ENCODE measurements at regions not wholly inside any gene's neighbourhood (a gene's known extent, or its start where the extent isn't known, plus 50 kb on each side); places are given as distances from the start of the nearest gene placed in this dataset.

- H3K9ac ChIP-seq (ENCODE audit: low read depth, low read length, poor library complexity, severe bottlenecking) = no peak overlapping the region
- H4K20me1 ChIP-seq (ENCODE audit: insufficient read depth, low read length, poor library complexity, severe bottlenecking) = no peaks in the 10 kb centered on the region
- no peaks in the 10 kb centered on the region for H3K4me1 ChIP-seq (ENCODE audit: insufficient read depth, low read length, poor library complexity, severe bottlenecking)
- H3K4me3 ChIP-seq (ENCODE audit: low read length, poor library complexity, severe bottlenecking) = no peak overlapping the region
- H2AFZ ChIP-seq (ENCODE audit: low read length) = no peak overlapping the region
- TF ChIP-seq EZH2phosphoT487 (IDR thresholded peaks at IDR 0.05; ENCODE audit: borderline replicate concordance) = no peak
- TF ChIP-seq, protein P1, sequence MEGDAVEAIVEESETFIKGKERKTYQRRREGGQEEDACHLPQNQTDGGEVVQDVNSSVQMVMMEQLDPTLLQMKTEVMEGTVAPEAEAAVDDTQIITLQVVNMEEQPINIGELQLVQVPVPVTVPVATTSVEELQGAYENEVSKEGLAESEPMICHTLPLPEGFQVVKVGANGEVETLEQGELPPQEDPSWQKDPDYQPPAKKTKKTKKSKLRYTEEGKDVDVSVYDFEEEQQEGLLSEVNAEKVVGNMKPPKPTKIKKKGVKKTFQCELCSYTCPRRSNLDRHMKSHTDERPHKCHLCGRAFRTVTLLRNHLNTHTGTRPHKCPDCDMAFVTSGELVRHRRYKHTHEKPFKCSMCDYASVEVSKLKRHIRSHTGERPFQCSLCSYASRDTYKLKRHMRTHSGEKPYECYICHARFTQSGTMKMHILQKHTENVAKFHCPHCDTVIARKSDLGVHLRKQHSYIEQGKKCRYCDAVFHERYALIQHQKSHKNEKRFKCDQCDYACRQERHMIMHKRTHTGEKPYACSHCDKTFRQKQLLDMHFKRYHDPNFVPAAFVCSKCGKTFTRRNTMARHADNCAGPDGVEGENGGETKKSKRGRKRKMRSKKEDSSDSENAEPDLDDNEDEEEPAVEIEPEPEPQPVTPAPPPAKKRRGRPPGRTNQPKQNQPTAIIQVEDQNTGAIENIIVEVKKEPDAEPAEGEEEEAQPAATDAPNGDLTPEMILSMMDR (conservative IDR thresholded peaks at IDR 0.05; ENCODE audit: low read length) = no peak
- H3K4me2 ChIP-seq (ENCODE audit: low read depth, low read length, poor library complexity, severe bottlenecking) = no peak overlapping the region
- H3K27me3 ChIP-seq (ENCODE audit: insufficient read depth, low read length, poor library complexity, severe bottlenecking) = no peaks in the 10 kb centered on the region
- H3K36me3 ChIP-seq (ENCODE audit: insufficient read depth, low read length) = no peaks in the 10 kb centered on the region
- H3F3A ChIP-seq (ENCODE audit: low read depth) = no peaks in the 10 kb centered on the region
- H3K9me2 ChIP-seq (replicated peaks; ENCODE audit: low read depth, low read length) = no peaks in the 10 kb centered on the region
- H3K9me3 ChIP-seq (ENCODE audit: insufficient read depth, low read depth, low read length) = no peaks in the 10 kb centered on the region
- H3K79me2 ChIP-seq (ENCODE audit: insufficient read depth, low read length) = no peaks in the 10 kb centered on the region
These were observed 359.0 kb upstream of the ANKRD30A start for GRCh38 chr10:36766415-36766810.

DNA sequence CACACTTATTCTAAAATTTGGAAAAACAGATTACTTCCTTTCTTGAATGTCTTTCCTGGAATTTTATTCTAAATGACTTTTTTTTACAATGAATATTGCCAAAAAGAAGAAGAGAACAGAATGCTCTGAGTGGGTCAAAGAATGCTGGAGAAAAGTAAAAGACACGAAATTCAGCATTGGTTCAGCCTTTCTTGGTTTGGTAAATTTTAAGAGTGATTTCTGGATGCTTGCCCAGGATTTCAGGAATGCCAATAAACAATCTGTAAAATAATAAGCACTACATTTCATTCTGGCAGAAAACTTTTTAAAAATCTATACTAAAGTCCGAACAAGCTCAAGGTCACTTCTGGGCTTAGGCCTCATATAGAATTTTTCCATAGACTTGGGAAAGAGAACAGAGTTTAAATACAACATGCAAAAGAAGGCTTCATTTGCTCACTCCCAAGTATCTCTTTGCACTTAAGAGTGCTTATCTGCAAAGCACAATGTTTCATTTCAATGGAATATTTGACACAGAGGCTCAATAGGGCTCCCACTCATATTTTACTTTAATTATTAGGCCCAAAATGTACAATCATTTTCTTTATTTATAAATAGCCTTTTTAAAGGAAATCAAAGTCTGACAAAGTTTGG lies 359.5 kb upstream of the ANKRD30A start:
- TF ChIP-seq, protein P1 (conservative IDR thresholded peaks at IDR 0.05; ENCODE audit: low read length) = no peak
- TF ChIP-seq EZH2phosphoT487 (IDR thresholded peaks at IDR 0.05; ENCODE audit: borderline replicate concordance) = no peak
- Histone ChIP-seq H3K4me1 (ENCODE audit: insufficient read depth, low read length, poor library complexity, severe bottlenecking) (no peaks in the 10 kb centered on the region), H3K4me2 (ENCODE audit: low read depth, low read length, poor library complexity, severe bottlenecking) (no peak overlapping the region), H3F3A (ENCODE audit: low read depth) (no peaks in the 10 kb centered on the region), H3K27me3 (ENCODE audit: insufficient read depth, low read length, poor library complexity, severe bottlenecking) (no peaks in the 10 kb centered on the region), H3K9me3 (ENCODE audit: insufficient read depth, low read depth, low read length) (no peaks in the 10 kb centered on the region), H3K79me2 (ENCODE audit: insufficient read depth, low read length) (no peaks in the 10 kb centered on the region), H3K4me3 (ENCODE audit: low read length, poor library complexity, severe bottlenecking) (no peak overlapping the region), H4K20me1 (ENCODE audit: insufficient read depth, low read length, poor library complexity, severe bottlenecking) (no peaks in the 10 kb centered on the region), H2AFZ (ENCODE audit: low read length) (no peak overlapping the region), H3K9ac (ENCODE audit: low read depth, low read length, poor library complexity, severe bottlenecking) (no peak overlapping the region), H3K9me2 (replicated peaks; ENCODE audit: low read depth, low read length) (no peaks in the 10 kb centered on the region), H3K36me3 (ENCODE audit: insufficient read depth, low read length) (no peaks in the 10 kb centered on the region)

GRCh38 chr10:36764823-36765222 lies 360.6 kb upstream of the ANKRD30A start:
- no peaks in the 10 kb centered on the region for H3K4me1 ChIP-seq (ENCODE audit: insufficient read depth, low read length, poor library complexity, severe bottlenecking)
- H3K4me2 ChIP-seq (ENCODE audit: low read depth, low read length, poor library complexity, severe bottlenecking) = no peak overlapping the region
- TF ChIP-seq EZH2phosphoT487 (IDR thresholded peaks at IDR 0.05; ENCODE audit: borderline replicate concordance) = no peak
- TF ChIP-seq, protein P1 (conservative IDR thresholded peaks at IDR 0.05; ENCODE audit: low read length) = no peak
- H3K27me3 ChIP-seq (ENCODE audit: insufficient read depth, low read length, poor library complexity, severe bottlenecking) = no peaks in the 10 kb centered on the region
- no peak overlapping the region for H3K4me3 ChIP-seq (ENCODE audit: low read length, poor library complexity, severe bottlenecking)
- H3K9me3 ChIP-seq (ENCODE audit: insufficient read depth, low read depth, low read length) = no peaks in the 10 kb centered on the region
- H4K20me1 ChIP-seq (ENCODE audit: insufficient read depth, low read length, poor library complexity, severe bottlenecking) = no peaks in the 10 kb centered on the region
- no peaks in the 10 kb centered on the region for H3K79me2 ChIP-seq (ENCODE audit: insufficient read depth, low read length)
- no peak overlapping the region for H3K9ac ChIP-seq (ENCODE audit: low read depth, low read length, poor library complexity, severe bottlenecking)
- no peaks in the 10 kb centered on the region for H3F3A ChIP-seq (ENCODE audit: low read depth)
- no peak overlapping the region for H2AFZ ChIP-seq (ENCODE audit: low read length)
- H3K36me3 ChIP-seq (ENCODE audit: insufficient read depth, low read length) = no peaks in the 10 kb centered on the region
- no peaks in the 10 kb centered on the region for H3K9me2 ChIP-seq (replicated peaks; ENCODE audit: low read depth, low read length)

All from Loucy (cell line).